LoVo (cell line): ENCODE measurements at regions not wholly inside any gene's neighbourhood (a gene's known extent, or its start where the extent isn't known, plus 50 kb on each side); places are given as distances from the start of the nearest gene placed in this dataset.
"Not testable (repeated sequence)": the region's sequence is repeated elsewhere in the genome, so short reads cannot be mapped to it uniquely, and the experiment has no call there.

Source experiments
- DNase-seq: peaks from one replicate; pipeline ENCODE4 v3.0.0-alpha.2; 2016; ENCODE audit warnings: low spot score

DNA sequence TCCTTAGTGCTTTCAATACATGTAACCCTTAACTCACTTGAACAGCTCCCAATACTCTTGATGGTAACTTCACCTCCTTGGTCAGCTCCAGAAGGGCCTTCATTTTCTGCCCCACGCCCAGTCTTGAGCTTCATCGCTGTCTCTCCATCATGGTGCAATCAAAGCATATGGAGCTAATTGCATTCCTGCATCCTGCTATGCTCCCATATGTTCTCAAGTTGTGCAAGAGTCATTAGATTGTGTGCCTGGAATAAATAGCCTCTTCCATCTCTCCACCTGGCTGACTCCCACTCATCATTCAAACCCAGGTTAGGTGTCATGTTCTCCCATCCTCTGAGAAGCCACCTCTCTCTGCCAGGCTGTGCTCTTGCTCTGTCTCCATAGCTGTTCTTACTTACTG is 364.5 kb upstream of the RGPD4 start:
- no peak for DNase-seq

GRCh38 chr2:107466241-107466640 is 360.5 kb upstream of the RGPD4 start:
- no peak for DNase-seq

DNA sequence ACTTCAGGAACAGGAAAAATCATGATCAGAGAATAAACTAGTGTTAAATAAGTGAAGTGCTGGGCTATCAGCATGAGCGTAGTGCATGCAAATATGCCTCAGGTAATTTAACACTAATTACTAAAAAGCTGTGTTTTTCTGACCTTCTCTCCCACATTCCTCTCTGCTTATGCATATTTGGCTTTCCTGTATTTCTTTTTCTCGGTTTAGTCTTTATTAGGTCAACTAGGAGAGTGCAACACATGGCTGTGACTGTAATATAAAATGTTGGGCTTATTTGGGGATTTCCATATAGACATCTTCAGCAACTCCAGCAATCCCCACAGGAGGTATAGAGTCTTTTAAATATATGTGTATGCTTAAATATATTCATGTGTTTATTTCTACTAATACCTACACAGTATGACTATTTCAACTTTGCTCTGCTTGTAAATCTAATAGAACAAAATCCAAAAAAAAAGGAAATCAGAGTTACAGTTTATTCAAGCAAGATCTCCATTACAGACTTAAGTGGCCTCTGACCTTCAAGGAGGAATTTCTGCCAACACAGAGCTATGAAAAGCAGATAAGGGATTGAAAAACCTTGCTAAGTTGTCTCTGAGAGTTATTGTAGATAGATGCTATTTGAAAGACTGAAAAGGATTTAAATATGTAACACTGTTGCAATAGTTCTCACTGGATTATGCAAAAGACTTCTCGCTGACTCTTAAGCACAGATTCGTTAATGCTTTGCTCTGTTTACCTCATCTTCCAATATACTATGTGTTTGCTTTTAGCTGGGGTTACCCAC is 359.5 kb upstream of the RGPD4 start:
- no peak for DNase-seq

- no peak for DNase-seq
Measured at GRCh38 chr2:107469437-107469995, 357.2 kb upstream of the RGPD4 start.

DNA sequence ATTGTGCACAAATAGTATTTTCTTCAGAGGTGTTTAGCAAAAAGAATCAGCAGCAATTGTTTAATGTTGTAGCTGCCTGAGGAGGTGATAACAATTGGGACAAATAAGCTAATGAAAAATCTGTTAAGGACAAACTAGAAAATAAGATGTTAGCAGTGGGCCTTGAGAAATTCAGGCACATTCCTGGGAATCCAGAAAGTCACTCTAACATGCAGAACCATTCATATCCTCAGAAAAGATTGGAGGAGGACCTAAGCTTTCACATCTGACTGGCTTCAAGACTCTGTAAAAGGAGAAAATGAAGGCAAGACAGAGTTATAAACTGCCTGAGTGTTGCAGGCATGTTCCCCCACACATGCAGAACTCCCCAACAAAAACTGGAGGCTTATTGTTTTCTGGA is 353.5 kb upstream of the RGPD4 start:
- no peak for DNase-seq

GRCh38 chr2:107475859-107476258 is 350.8 kb upstream of the RGPD4 start:
- no peak for DNase-seq

- DNase-seq, result no peak
Measured at GRCh38 chr2:107502539-107502938, 324.2 kb upstream of the RGPD4 start.

- DNase-seq, result no peak
Measured at GRCh38 chr2:107511970-107512789, 314.5 kb upstream of the RGPD4 start.

DNA sequence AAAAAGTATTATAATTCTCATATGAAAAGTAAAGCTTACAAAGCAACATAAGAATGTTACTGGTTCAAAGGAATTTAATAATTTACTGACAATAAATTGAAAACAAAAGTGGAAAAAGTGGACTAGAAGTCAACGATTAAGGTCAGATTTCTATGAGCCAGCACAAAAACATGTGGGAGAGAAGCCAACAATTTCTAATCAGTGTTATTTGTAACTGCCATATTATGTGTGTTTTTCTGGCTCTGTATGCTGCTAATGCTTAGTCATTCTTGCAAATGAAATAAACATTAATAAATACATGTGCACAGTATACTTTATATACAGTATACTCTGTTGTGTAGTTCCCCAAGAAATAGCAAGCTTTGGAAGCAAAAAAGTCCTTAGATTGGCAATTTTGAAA is 301.3 kb upstream of the RGPD4 start:
- DNase-seq, result no peak

DNA sequence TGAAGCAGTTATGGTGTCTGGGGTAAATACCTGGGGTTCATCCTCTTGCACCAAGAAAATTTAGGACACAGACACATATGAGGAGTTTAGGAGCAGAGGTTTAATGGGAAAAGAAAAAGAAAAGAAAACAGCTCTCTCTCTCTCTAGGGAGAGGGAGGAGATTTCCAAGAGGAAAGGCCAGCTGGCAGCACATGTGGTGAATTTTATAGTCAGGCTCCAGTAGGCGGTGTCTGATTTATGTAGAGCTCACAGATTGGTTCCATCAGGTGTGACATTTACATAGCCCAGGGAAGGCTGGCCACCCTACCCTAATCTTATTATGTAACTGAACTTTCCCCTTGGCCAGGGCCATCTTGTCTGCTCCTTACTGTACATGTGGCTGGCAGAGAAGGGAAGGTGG is 297.5 kb upstream of the RGPD4 start:
- no peak for DNase-seq

GRCh38 chr2:107530046-107530445 is 296.6 kb upstream of the RGPD4 start:
- no peak for DNase-seq

DNA sequence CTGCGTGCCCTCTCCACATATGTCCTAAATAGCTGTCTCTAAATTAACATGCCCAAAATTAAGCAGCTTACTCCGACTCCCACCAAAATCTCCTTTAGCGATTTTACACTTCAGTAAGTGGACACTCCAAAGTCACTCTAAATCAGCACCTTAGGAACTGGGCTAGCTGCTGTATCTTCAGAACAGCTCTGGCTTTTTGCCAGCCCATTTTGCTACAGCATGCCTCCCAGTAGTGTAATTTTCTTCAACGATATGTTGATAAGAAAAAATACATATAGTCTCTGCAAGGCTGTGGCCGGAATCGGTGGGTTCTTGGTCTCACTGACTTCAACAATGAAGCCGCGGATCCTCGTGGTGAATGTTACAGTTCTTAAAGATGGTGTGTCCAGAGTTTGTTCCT is 291.8 kb upstream of the RGPD4 start:
- no peak for DNase-seq

- DNase-seq, result not testable (repeated sequence)
Measured at GRCh38 chr2:107535905-107536689, 290.6 kb upstream of the RGPD4 start.

GRCh38 chr2:107542314-107542740 is 284.4 kb upstream of the RGPD4 start:
- no peak for DNase-seq

DNA sequence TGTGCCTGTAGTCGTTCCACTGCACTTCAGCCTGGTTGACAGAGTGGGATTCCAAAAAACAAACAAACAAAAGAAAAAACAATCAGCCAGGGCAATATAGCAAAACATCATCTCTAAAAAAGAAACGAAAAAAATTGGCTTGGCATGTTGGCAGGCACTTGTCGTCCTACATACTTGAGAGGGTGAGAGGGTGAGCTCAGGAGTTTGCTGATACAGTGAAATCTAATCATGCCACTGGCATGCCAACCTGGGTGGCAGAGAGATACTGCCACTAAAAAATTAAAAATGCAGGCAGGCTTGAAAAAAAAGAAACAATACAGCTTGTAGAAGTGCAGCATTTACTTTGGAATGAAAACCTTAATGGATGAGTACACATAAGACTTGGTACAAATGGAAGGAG is 282.9 kb upstream of the RGPD4 start:
- no peak for DNase-seq

GRCh38 chr2:107545066-107545465 is 281.6 kb upstream of the RGPD4 start:
- no peak for DNase-seq

DNA sequence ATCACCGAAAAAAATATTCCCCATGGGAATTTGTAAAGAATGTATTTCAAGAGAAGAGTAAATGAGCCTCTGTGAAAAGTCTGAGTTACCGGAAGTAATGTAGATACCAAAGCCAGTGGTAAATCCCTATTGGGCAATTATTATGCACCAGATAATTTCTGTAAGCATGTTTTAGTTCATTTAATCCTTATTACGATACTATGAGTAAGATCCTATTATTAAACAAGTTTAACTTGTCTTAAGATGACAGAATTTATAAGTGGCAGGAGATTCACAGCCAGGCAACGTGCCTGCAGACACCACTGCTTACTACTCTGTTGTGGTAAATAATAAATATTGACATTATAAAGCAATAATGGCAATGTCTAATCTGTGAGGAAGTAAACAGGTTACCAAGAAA is 280.8 kb upstream of the RGPD4 start:
- DNase-seq, result no peak

DNA sequence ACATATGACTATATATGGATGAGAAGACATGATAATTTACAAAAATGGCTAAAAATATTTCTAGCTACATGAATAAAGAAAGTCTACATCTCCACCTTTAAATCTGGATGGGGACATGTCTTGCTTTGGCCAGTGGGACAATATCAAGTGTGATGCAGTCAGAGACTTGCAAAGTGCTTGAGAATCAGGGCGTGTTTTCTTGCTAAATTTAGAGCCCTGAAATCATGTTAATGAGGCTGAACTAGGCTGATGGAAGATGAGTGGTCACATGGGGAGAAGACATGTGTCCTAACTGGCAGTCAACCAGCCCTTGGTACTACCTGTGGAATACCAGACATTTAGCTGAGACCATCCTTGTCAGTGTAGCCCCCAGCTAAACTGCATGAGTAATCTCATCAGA is 278.5 kb upstream of the RGPD4 start:
- no peak for DNase-seq

DNA sequence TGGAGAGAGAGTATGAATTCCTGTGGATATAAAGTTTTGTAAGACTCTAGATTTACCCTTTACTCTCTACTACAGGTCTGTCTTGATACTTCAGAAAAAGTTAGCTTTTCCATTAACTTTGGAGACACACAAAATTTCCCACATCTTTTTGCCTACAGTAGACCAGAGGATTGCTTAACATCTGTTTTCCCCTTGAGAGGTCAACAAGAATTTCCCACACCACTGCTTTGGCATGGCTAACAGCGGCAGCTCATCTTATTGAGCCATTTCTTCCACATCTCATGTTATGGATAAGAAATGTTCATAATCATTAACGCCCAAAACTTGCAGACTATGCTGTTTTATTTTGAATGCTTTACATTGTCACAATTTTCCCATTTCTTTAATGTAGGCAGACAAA is 273.6 kb upstream of the RGPD4 start:
- no peak for DNase-seq

DNA sequence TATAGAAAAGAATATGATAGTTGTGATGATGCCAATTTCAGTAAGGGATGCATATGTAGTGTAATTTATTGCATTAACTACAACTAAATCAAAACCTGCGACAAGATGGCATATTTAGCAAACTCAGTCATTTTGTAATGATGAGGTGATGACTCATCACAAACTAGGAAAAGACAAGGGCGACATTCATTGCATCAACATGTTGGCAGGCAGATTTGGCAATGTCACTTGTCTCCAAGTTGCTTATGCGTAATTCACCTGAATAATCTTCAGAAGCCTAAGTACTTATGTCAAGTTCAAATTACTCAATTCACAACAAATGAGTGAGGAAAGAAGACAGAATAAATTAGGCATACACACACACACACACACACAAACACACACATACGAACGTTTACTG is 273.2 kb upstream of the RGPD4 start:
- DNase-seq, result no peak

DNA sequence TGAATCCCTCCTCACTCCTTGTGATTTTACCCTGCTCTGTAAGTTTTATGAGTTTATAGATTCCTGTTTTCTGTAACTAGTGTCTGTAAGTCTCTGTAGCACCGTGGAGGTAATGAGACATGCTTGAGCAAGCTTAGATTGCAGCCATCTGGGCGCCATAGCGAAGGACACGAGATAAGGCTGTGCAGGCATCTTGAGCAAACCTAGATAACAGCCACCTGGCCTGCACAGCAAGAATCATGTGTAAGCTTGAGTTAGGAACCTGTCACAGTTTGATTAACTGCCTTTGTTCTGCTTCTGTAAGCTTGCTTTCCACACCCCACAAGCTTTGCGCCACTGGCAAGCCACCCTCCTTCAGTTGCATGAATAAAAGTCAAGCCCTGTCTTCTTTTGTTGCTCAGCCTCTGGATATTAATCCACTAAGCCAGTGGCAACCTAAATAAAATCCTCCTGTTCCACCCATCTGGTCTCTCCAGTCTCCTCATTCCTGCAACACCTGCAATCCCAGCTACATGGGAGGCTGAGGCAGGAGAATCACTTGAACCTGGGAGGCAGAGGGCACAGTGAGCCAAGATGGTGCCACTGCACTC is 270.6 kb upstream of the RGPD4 start:
- DNase-seq, result no peak

- no peak for DNase-seq
Measured at GRCh38 chr2:107558295-107558694, 268.4 kb upstream of the RGPD4 start.
